ENCODE measurements at regions not wholly inside any gene's neighbourhood (a gene's known extent, or its start where the extent isn't known, plus 50 kb on each side); places are given as distances from the start of the nearest gene placed in this dataset.

- no peak for DNase-seq (ENCODE audit: low read depth in 2 of 2)
Measured at GRCh38 chr12:114904254-114905003, 220.5 kb upstream of the TBX3 start.

GRCh38 chr12:114903083-114903691, 219.2 kb upstream of the TBX3 start:
- no peak for DNase-seq (ENCODE audit: low read depth in 2 of 2)

GRCh38 chr12:114902665-114903064, 218.7 kb upstream of the TBX3 start:
- no peak for DNase-seq (ENCODE audit: low read depth in 2 of 2)

DNA sequence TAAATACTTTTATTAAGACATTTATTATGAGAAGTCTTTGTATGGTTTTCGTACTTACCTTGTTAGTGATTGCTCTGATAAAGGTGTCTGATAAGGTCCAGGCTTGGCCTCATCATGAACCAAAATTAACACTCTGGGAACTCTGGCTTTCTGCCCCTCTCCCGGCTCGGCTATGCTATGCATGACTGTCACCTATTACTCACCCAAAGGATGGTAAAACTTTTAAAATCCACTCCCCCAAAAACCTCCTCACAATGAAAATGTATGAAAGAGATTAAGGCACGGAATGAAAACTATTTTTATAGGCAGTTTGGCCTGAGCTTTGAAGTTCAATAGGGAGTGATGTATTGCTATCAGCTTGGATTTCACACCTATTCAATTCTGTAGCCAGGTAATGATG, 217.3 kb upstream of the TBX3 start:
- DNase-seq (ENCODE audit: low read depth in 2 of 2): no peak

GRCh38 chr12:114898159-114898558, 214.2 kb upstream of the TBX3 start:
- no peak for DNase-seq (ENCODE audit: low read depth in 2 of 2)

DNA sequence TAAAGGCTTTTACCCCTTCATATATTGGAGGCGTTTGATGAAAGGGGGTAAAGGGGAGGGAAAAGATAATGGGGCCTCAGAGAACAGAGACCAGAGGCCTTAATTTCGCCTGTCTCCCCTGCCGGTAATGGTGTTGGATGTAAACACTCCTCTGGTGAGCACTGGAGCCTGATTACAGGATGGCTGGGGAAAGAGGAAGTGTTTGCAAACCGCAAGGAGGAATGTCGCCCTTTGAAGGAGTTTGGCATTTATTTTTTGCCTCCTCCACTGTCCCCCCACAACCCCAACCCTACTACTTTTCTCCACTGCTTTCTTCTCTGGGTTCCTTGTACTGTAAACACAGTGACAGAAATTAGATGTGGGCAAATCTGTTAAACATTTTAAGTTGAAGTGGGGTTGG, 211.9 kb upstream of the TBX3 start:
- DNase-seq (ENCODE audit: low read depth in 2 of 2): no peak

- no peak for DNase-seq (ENCODE audit: low read depth in 2 of 2)
Measured at GRCh38 chr12:114895081-114895480, 211.1 kb upstream of the TBX3 start.

GRCh38 chr12:114894076-114894475, 210.1 kb upstream of the TBX3 start:
- DNase-seq (ENCODE audit: low read depth in 2 of 2): no peak

GRCh38 chr12:114888928-114889584, 205.1 kb upstream of the TBX3 start:
- no peak for DNase-seq (ENCODE audit: low read depth in 2 of 2)

DNA sequence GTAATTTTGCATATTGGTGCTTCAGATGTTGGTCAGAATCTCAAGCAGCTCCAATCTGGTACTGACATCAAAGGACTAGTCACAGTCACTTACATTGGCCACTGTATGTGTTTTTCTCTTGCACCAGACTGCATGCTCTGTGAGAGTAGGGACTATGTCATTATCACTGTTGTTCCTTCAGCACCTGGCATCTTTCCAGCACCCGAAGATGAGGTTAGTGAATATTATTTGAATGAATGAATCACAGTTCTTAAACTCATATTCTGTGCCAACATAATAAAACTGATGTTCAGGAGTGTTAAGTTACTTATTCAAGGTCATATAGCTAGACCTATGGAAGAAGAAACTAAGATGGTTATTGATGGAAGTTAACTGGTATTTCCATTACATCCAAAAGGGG, 204.5 kb upstream of the TBX3 start:
- no peak for DNase-seq (ENCODE audit: low read depth in 2 of 2)

- DNase-seq (ENCODE audit: low read depth in 2 of 2): no peak
Measured at GRCh38 chr12:114885501-114885900, 201.5 kb upstream of the TBX3 start.

- no peak for DNase-seq (ENCODE audit: low read depth in 2 of 2)
Measured at GRCh38 chr12:114884575-114884974, 200.6 kb upstream of the TBX3 start.

DNA sequence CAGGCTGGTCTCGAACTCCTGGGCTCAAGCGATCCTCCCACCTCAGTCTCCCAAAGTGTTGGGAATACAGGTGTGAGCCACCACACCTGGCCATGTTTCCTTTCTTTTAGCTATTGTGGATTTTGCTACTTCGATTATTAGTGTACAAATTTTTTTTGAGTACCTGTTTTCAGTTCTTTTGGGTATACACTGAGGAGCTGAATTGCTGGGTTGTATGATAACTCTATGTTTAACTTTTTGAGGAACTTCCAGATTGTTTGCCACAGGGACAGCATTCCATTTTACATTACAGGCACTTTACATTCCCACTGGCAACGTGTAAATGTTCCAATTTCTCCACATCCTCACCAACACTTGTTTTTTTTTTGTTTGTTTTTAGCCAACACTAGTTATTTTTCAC, 198.1 kb upstream of the TBX3 start:
- DNase-seq (ENCODE audit: low read depth in 2 of 2): no peak

DNA sequence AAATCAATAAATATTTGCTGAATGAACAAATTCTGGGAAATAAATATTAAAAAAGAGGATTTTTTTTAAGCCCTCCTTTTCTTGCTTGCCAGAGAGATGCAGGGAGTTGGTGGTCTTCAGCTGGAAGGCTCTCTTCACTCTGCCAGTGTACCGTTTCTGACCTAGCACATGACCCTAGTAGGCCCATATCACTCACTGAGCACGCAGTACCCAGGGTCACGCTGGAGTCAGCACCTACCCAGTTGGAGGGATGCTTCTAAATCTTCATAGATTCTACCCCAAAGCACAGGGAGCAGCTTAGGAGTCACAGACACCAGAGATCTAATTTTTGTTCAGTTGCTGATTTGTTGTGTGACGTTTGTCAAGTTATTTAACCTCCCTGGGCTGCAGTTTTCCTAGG, 195.4 kb upstream of the TBX3 start:
- no peak for DNase-seq (ENCODE audit: low read depth in 2 of 2)

GRCh38 chr12:114878781-114879180, 194.8 kb upstream of the TBX3 start:
- no peak for DNase-seq (ENCODE audit: low read depth in 2 of 2)

DNA sequence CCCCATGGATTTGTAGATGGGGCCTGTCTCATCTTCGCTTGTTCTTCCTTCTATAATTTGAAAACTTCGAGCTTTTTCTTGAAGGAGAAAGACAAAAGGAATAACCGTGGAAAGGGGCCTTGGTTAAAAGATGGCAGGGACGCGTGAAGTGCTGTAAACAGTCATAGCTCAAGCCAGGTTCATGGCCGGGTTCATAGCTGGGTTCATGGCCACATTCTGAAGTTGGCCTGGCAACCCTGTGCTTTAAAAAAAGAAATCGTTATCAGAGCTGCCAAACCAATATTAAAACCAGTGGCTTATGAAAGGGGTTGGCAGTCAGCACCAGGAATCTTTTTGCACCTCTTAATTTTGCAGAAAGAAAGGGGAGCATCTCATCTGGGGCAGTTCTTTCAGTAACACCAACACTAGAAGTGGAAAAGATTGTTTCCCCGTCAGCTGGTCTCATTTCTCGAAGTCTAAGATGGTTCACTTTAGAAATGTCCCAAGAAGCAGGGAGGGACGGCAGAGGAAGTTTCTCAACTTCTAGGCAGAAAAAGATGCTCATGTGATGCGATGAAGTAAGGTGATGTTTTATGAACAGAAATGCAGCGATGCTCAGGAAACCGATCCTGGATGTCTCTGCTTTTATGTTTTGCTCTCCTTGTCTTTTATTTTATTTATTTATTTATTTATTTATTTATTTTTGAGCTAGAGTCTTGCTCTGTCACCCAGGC, 193.1 kb upstream of the TBX3 start:
- DNase-seq (ENCODE audit: low read depth in 2 of 2): no peak

GRCh38 chr12:114875313-114875712, 191.3 kb upstream of the TBX3 start:
- DNase-seq (ENCODE audit: low read depth in 2 of 2): no peak

DNA sequence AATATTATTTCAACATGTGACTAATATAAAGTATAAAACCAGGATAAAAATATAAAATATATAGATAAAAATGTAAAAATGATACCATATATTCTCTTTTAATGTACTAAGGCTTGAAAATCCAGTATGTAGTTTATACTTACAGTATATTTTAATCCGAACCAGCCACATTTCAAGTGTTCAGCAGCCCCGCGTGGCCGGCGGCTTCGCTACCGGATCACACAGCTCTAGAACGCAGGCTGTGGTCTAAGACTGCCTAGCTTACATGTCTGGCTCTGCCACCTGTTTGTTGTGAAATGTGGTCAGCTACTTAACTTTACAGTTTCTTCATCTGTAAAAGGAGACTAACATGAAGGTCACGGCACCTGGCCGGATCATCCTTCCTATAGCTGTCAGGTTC, 189.7 kb upstream of the TBX3 start:
- no peak for DNase-seq (ENCODE audit: low read depth in 2 of 2)

DNA sequence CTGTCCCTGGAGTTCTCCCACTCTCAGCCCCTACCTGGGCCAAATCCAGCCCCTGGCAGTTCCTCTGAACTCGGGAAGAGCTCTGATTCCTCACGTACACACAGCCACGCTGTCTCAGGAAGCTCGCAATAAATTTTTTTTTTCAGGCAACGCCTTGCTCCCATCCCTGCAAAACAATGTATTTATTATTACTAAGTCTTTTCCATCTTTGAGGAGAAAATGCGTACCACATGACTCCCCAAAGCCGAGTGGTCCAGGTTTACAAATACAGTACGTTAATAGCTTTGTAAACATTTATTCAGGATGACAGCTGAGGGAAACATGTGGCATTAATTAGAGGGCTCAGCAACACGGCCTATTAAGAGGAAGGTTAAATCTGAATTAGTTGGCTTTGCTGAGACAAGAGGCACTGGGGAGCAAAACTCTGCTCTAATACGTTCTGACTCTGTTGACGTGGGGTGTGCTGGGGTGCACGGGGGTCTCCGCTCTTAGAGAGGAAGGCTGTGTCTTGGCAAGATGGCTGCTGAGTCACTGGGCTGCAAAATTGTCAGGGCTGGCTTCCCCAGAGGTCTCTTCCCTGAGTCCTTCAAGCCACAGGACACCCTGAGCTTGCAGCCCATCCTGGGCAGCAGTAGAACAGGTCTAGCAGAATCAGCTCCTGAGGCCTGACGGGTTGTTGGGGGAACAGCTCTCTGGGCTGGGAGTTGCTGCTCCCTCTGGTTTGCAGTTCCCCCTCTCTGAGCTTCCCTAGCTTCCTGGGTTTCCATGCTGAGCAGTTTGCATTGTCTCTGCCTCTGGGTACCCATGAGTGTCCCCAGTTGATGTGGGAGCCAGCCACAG, 185.2 kb upstream of the TBX3 start:
- DNase-seq (ENCODE audit: low read depth in 2 of 2): no peak

GRCh38 chr12:114866331-114866730, 182.4 kb upstream of the TBX3 start:
- no peak for DNase-seq (ENCODE audit: low read depth in 2 of 2)

- DNase-seq (ENCODE audit: low read depth in 2 of 2): no peak
Measured at GRCh38 chr12:114864837-114865551, 181.0 kb upstream of the TBX3 start.

All from stimulated activated CD4-positive, alpha-beta T cell treated with anti-CD3 and anti-CD28 coated beads, Interleukin-15, amount 100 ng/mL, for 48 hours (primary cell).